Neural cell (in vitro differentiated cells): ENCODE measurements at regions not wholly inside any gene's neighbourhood (a gene's known extent, or its start where the extent isn't known, plus 50 kb on each side); places are given as distances from the start of the nearest gene placed in this dataset.

Experiments
- EZH2 ChIP-seq: fragments of 200-600, 300-800 bp; shearing (Covaris generic), sonication (generic); IDR thresholded peaks from 2 replicates; pipeline ENCODE4 v1.6.1; 2014; ENCODE audit warnings: antibody characterized with exemption, low read length, borderline replicate concordance, mild to moderate bottlenecking; ENCODE audit not compliant: insufficient read depth, poor library complexity, severe bottlenecking
- TF ChIP-seq, protein P1 (sequence below): fragments of 450-650 bp; IDR thresholded peaks from 2 replicates; pipeline ENCODE4 v1.5.1; 2014; ENCODE audit warnings: antibody characterized with exemption, mild to moderate bottlenecking, moderate library complexity; ENCODE audit not compliant: poor library complexity, severe bottlenecking

DNA sequence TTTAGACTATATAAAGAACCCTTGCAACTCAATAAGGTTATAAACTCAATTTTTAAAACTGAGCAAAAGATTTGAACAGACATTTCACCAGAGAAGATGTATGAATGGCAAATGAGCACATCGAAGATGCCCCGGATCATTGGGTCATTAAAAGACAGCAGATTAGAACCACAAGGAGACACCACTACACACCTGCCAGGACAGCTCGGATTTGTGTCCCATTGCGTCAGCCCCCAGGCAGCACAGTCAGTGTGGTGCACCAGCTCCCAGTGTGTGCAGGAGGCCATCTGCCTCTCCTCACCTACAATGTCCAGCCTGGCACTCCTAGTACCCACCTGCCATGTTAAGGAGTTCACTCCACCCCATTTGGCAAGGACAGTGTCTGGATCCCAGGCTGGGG is 61.1 kb upstream of the LRP8 start:
- TF ChIP-seq, protein P1, sequence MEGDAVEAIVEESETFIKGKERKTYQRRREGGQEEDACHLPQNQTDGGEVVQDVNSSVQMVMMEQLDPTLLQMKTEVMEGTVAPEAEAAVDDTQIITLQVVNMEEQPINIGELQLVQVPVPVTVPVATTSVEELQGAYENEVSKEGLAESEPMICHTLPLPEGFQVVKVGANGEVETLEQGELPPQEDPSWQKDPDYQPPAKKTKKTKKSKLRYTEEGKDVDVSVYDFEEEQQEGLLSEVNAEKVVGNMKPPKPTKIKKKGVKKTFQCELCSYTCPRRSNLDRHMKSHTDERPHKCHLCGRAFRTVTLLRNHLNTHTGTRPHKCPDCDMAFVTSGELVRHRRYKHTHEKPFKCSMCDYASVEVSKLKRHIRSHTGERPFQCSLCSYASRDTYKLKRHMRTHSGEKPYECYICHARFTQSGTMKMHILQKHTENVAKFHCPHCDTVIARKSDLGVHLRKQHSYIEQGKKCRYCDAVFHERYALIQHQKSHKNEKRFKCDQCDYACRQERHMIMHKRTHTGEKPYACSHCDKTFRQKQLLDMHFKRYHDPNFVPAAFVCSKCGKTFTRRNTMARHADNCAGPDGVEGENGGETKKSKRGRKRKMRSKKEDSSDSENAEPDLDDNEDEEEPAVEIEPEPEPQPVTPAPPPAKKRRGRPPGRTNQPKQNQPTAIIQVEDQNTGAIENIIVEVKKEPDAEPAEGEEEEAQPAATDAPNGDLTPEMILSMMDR: no peak
- TF ChIP-seq EZH2: no peak
